Thymus (tissue), 11 donors: ENCODE measurements at regions not wholly inside any gene's neighbourhood (a gene's known extent, or its start where the extent isn't known, plus 50 kb on each side); places are given as distances from the start of the nearest gene placed in this dataset.
"Not testable (repeated sequence)": the region's sequence is repeated elsewhere in the genome, so short reads cannot be mapped to it uniquely, and the experiment has no call there.

Experiments used
- DNase-seq, 9 donors: peaks; one replicate each; pipeline ENCODE4 v3.0.0-alpha.2; 2013; ENCODE audit warnings: low spot score in 9 of 9, low read depth in 6 of 9, missing footprints in 1 of 9
- H3K27ac ChIP-seq, 2 donors: one replicate each; pipeline ENCODE4 v1.5.1; 2013; ENCODE audit warnings: control low read depth in 1 of 2, low read depth in 1 of 2, low read length in 1 of 2, mild to moderate bottlenecking in 1 of 2, moderate library complexity in 1 of 2
- H3K27me3 ChIP-seq, 2 donors: one replicate each; pipeline ENCODE4 v1.5.1; 2013; ENCODE audit warnings: low read length in 1 of 2; ENCODE audit not compliant: control insufficient read depth in 2 of 2, insufficient read depth in 1 of 2
- H3K36me3 ChIP-seq, 2 donors: one replicate each; pipeline ENCODE4 v1.5.1; 2013; ENCODE audit warnings: low read length in 1 of 2, mild to moderate bottlenecking in 1 of 2, moderate library complexity in 1 of 2; ENCODE audit not compliant: control insufficient read depth in 2 of 2, insufficient read depth in 2 of 2
- H3K4me1 ChIP-seq, 2 donors: one replicate each; pipeline ENCODE4 v1.5.1; 2013; ENCODE audit warnings: low read length in 2 of 2; ENCODE audit not compliant: control insufficient read depth in 2 of 2, insufficient read depth in 2 of 2
- H3K4me3 ChIP-seq, 2 donors: one replicate each; pipeline ENCODE4 v1.5.1; 2013; ENCODE audit warnings: low read length in 2 of 2, control low read depth in 1 of 2, mild to moderate bottlenecking in 1 of 2
- H3K9me3 ChIP-seq, 2 donors: one replicate each; pipeline ENCODE4 v1.5.1; 2013; ENCODE audit warnings: low read length in 1 of 2, mild to moderate bottlenecking in 1 of 2; ENCODE audit not compliant: control insufficient read depth in 2 of 2, insufficient read depth in 1 of 2
- WGBS: extraction: QIAGEN DNeasy Blood & Tissue Kit; methylation state at CpG from one replicate; pipeline ENCODE4 v1.1.7; 2013; 5-methylcytosine and 5-hydroxymethylcytosine counted together
- donor health status: healthy.

- Histone ChIP-seq H3K4me1 (no peaks in the 10 kb centered on the region), H3K9me3 (no peaks in the 10 kb centered on the region), H3K4me3 (no peak overlapping the region), H3K27me3 (no peaks in the 10 kb centered on the region), H3K36me3 (no peaks in the 10 kb centered on the region), H3K27ac (no peak overlapping the region)
- no peak for DNase-seq
- 81% methylated on average over 2 of the region's 2 CpGs for WGBS
Observed at GRCh38 chr9:34869390-34869789, 88.7 kb upstream of the PHF24 start.

- Histone ChIP-seq H3K9me3 (no peaks in the 10 kb centered on the region), H3K4me1 (no peaks in the 10 kb centered on the region), H3K27ac (no peak overlapping the region), H3K27me3 (no peaks in the 10 kb centered on the region), H3K4me3 (no peak overlapping the region), H3K36me3 (no peaks in the 10 kb centered on the region)
- DNase-seq: no peak
Observed at GRCh38 chr9:34866614-34867013, 91.5 kb upstream of the PHF24 start.

- Histone ChIP-seq H3K27me3 (no peaks in the 10 kb centered on the region), H3K9me3 (peaks cover 0 to 2% of the 10 kb centered on the region in 2 donors), H3K4me1 (no peaks in the 10 kb centered on the region), H3K36me3 (no peaks in the 10 kb centered on the region), H3K4me3 (no peak overlapping the region), H3K27ac (no peak overlapping the region)
- DNase-seq: no peak
- 43% methylated on average over 1 of the region's 1 CpG for WGBS
Observed at GRCh38 chr9:34863426-34863825, 94.7 kb upstream of the PHF24 start.

DNA sequence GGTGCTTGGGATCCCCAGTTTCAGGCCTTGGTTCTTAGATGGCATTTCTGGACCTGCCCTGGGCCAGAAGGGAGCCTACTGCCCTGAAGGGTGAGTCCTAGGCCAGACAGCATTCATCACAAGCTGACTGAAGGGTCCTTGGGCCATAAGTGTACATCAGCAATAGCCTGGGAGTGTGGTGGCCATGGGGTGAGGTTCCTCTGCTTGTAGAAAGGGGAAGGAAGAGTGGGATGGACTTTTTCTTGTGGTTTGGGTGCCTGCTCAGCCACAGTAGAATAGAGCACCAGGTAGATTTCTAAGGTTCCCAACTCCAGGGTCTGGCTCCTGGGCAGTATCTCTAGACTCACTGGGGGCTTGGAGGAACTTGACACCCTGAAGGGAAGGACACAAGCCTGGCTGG, 95.2 kb upstream of the PHF24 start:
- DNase-seq: no peak
- H3K36me3 ChIP-seq: no peaks in the 10 kb centered on the region
- no peaks in the 10 kb centered on the region for H3K27me3 ChIP-seq
- H3K4me3 ChIP-seq: no peak overlapping the region
- no peaks in the 10 kb centered on the region for H3K4me1 ChIP-seq
- peaks cover 0 to 5% of the 10 kb centered on the region in 2 donors for H3K9me3 ChIP-seq
- no peak overlapping the region for H3K27ac ChIP-seq

DNA sequence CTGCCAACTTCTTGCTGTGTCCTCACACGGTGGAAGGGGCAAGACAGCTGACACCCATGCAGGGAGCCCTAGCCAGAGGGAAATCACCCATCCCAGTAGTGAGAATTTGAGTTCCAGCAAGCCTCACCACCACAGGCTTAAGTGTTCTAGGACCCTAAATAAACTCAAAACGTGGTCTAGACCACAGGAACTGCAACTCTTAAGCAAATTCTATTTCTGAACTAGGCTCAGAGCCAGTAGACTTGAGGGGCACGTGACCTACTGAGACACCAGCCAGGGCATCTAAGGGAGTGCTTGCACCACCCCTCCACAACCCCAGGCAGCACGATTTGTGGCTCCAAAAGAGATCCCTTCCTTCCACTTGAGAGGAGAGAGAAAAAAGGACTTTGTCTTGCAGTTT, 96.0 kb upstream of the PHF24 start:
- no peak overlapping the region for H3K27ac ChIP-seq
- WGBS: 16% methylated on average over 4 of the region's 4 CpGs
- H3K4me3 ChIP-seq: no peak overlapping the region
- no peak for DNase-seq
- no peaks in the 10 kb centered on the region for H3K36me3 ChIP-seq
- no peaks in the 10 kb centered on the region for H3K4me1 ChIP-seq
- no peaks in the 10 kb centered on the region for H3K27me3 ChIP-seq
- H3K9me3 ChIP-seq: peaks cover 0 to 10% of the 10 kb centered on the region in 2 donors

GRCh38 chr9:34855016-34855415, 103.1 kb upstream of the PHF24 start:
- not testable (repeated sequence) for H3K4me1 ChIP-seq, H3K4me3 ChIP-seq, DNase-seq, H3K27ac ChIP-seq, H3K36me3 ChIP-seq, H3K27me3 ChIP-seq
- H3K9me3 ChIP-seq: peaks cover 0 to 17% of the 10 kb centered on the region in 2 donors

- DNase-seq: no peak
- Histone ChIP-seq H3K9me3 (no peaks in the 10 kb centered on the region), H3K36me3 (no peaks in the 10 kb centered on the region), H3K4me3 (no peak overlapping the region), H3K27me3 (no peaks in the 10 kb centered on the region), H3K4me1 (no peaks in the 10 kb centered on the region), H3K27ac (no peak overlapping the region)
- 93% methylated on average over 1 of the region's 1 CpG for WGBS
Observed at GRCh38 chr9:34830068-34830467, 120.1 kb upstream of the CCL21 start.

DNA sequence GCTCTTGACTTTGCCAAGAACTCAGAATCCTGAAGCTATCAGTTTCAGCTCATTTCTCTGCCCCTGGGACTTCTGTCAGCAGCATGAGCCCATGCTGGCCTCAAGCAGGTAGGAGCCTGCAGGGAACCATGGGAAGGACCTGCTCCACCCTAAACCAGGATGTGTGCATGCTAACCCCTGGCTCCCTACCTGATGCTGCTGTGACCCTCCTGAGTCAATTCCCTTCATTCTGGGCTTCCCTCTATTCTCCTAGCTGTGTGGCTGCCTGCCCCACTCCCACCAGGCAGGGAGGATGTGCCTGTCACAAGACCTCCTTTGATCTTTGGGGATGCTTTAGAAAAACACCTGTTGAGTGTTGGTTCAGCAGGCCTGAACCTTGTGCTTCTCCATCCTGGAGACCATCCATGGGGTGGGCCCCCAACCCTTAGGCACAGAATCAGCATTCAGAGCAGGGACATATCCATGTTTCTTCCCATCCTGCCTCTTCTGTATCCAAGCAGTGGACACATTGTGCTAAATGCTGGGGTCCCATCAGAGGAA, 117.1 kb upstream of the CCL21 start:
- Histone ChIP-seq H3K9me3 (no peaks in the 10 kb centered on the region), H3K27me3 (no peaks in the 10 kb centered on the region), H3K4me1 (no peaks in the 10 kb centered on the region), H3K4me3 (no peak overlapping the region), H3K36me3 (no peaks in the 10 kb centered on the region), H3K27ac (no peak overlapping the region)
- no peak for DNase-seq

DNA sequence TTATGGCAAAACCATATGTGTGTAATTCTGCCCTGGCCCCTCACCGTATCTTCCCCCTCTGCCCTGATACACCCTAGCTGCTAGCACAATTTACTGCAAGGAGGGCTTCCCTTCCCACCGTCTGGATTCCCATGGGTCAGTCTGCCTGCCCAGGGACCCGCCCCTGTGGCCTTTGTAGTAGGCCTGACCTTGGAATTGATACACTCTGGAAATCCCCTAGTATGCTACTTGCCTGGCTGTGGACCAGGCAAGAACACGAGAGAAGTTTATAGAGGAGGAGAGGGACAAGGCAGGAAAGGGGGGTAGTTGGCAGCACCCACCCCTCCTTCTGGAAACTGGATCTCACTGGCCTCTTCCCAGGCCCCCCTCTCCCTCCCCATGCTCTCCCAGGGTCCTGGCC, 115.8 kb upstream of the CCL21 start:
- H3K4me3 ChIP-seq: no peak overlapping the region
- no peaks in the 10 kb centered on the region for H3K27me3 ChIP-seq
- H3K9me3 ChIP-seq: no peaks in the 10 kb centered on the region
- WGBS: 79% methylated on average over 4 of the region's 4 CpGs
- H3K4me1 ChIP-seq: no peaks in the 10 kb centered on the region
- H3K36me3 ChIP-seq: no peaks in the 10 kb centered on the region
- peak in 1 of 9 donors; percentile 2 for DNase-seq
- no peak overlapping the region for H3K27ac ChIP-seq

GRCh38 chr9:34823778-34824177, 113.8 kb upstream of the CCL21 start:
- DNase-seq: peak in 1 of 9 donors; percentile 17
- WGBS: 81% methylated on average over 4 of the region's 4 CpGs
- H3K4me3 ChIP-seq: no peak overlapping the region
- no peak overlapping the region for H3K27ac ChIP-seq
- H3K36me3 ChIP-seq: no peaks in the 10 kb centered on the region
- H3K4me1 ChIP-seq: no peaks in the 10 kb centered on the region
- H3K27me3 ChIP-seq: no peaks in the 10 kb centered on the region
- no peaks in the 10 kb centered on the region for H3K9me3 ChIP-seq
